SK-N-SH (cell line): ENCODE measurements at regions not wholly inside any gene's neighbourhood (a gene's known extent, or its start where the extent isn't known, plus 50 kb on each side); places are given as distances from the start of the nearest gene placed in this dataset.

ENCODE experiments used
- NFIC ChIP-seq: IDR thresholded peaks from 2 replicates; pipeline ENCODE4 v1.4.0; 2012; ENCODE audit warnings: borderline replicate concordance
- REST ChIP-seq: IDR thresholded peaks from 2 replicates; pipeline ENCODE4 v1.6.1; 2012; ENCODE audit warnings: mild to moderate bottlenecking, low read depth, low read length, moderate library complexity
- SIN3A ChIP-seq: IDR thresholded peaks from 2 replicates; pipeline ENCODE4 v1.6.1; 2012; ENCODE audit warnings: low read depth, mild to moderate bottlenecking, low read length, moderate library complexity, borderline replicate concordance
- TCF12 ChIP-seq: IDR thresholded peaks from 2 replicates; pipeline ENCODE4 v1.4.0; 2012
- ZBTB33 ChIP-seq: IDR thresholded peaks from 2 replicates; pipeline ENCODE4 v1.4.0; 2012; ENCODE audit warnings: low read depth, borderline replicate concordance
- TF ChIP-seq, protein P1 (sequence below): fragments of 200-600 bp; sonication (generic); IDR thresholded peaks from 2 replicates; pipeline ENCODE4 v1.6.1; 2017; ENCODE audit warnings: antibody characterized with exemption, mild to moderate bottlenecking, moderate library complexity
- TF ChIP-seq, protein P2 (sequence below): fragments of 150-350 bp; IDR thresholded peaks from 2 replicates; pipeline ENCODE4 v1.6.1; 2017; ENCODE audit warnings: antibody characterized with exemption, low read length, low read depth, borderline replicate concordance

- TF ChIP-seq, protein P1, sequence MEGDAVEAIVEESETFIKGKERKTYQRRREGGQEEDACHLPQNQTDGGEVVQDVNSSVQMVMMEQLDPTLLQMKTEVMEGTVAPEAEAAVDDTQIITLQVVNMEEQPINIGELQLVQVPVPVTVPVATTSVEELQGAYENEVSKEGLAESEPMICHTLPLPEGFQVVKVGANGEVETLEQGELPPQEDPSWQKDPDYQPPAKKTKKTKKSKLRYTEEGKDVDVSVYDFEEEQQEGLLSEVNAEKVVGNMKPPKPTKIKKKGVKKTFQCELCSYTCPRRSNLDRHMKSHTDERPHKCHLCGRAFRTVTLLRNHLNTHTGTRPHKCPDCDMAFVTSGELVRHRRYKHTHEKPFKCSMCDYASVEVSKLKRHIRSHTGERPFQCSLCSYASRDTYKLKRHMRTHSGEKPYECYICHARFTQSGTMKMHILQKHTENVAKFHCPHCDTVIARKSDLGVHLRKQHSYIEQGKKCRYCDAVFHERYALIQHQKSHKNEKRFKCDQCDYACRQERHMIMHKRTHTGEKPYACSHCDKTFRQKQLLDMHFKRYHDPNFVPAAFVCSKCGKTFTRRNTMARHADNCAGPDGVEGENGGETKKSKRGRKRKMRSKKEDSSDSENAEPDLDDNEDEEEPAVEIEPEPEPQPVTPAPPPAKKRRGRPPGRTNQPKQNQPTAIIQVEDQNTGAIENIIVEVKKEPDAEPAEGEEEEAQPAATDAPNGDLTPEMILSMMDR, result no peak
- TF ChIP-seq REST, result no peak
- TF ChIP-seq ZBTB33, result no peak
- TF ChIP-seq TCF12, result no peak
- TF ChIP-seq, protein P2, sequence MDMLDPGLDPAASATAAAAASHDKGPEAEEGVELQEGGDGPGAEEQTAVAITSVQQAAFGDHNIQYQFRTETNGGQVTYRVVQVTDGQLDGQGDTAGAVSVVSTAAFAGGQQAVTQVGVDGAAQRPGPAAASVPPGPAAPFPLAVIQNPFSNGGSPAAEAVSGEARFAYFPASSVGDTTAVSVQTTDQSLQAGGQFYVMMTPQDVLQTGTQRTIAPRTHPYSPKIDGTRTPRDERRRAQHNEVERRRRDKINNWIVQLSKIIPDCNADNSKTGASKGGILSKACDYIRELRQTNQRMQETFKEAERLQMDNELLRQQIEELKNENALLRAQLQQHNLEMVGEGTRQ, result no peak
- no peak for TF ChIP-seq NFIC
- TF ChIP-seq SIN3A, result no peak
Measured at GRCh38 chr6:148044261-148044751, 298.3 kb upstream of the SASH1 start.
